GM19025 (cell line): ENCODE measurements at regions not wholly inside any gene's neighbourhood (a gene's known extent, or its start where the extent isn't known, plus 50 kb on each side); places are given as distances from the start of the nearest gene placed in this dataset.

Experiments
- ATAC-seq: cut with Tn5 transposase; IDR thresholded peaks from one replicate; pipeline ENCODE4 v1.9.1; 2021; ENCODE audit warnings: mild to moderate bottlenecking, low read depth, moderate library complexity; ENCODE audit not compliant: unreplicated experiment

DNA sequence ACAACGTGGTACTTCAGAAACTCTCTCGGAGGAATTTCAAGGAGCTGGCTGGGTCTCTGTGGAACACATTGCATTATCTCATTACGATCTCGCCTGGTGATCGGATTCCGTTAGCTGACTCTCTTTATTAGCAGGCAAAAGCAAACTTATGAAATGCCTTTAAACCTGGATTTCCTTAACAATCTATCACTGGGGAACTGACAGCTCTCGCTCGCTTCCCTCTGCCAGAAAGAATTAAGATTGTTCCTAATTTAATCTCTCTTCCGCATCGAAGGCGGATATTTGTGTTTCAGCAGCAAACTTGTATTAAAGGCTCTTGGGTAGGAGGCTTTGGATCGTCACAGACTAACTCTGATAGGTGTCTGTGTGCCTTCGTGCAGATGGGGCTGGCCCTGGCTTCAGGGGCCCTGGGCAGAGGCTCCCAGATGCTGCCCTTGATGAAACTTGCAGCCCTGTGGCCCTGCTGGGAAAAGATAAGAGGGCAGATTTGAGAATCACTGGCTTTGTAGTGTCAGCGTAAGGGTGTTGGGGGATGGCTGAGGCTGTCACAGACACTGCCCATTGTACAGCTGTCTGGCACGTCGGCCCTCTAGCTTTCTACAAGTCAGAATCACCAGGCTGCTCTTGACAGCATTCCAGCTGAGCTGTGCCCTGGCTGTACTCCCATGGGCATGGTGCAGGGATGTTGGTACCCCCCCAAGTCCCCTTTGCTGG lies 162.2 kb upstream of the NECTIN1 start:
- ATAC-seq, result no peak

- ATAC-seq, result no peak
Observed at GRCh38 chr11:119890466-119890865, 161.5 kb upstream of the NECTIN1 start.

GRCh38 chr11:119889728-119890280 lies 160.8 kb upstream of the NECTIN1 start:
- ATAC-seq, result no peak

DNA sequence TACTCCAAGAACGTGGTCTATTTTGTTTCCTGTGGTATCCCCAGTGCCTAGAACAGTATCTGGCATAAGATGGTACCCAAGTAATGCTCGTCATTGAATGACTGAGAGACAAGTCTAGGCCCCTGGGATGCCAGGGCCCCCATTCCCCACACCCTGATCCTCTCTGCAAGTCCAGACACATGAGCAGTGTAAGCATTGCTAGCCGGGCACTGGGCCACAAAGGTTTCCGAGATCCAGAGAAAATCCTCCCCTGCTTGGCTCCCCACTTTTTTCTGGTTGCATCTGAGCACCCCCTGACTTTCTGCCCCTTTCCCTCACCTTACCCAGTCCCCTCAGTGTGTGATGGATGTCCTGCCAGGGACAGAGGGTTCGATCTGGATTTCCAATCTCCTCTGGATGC lies 160.1 kb upstream of the NECTIN1 start:
- ATAC-seq, result no peak

DNA sequence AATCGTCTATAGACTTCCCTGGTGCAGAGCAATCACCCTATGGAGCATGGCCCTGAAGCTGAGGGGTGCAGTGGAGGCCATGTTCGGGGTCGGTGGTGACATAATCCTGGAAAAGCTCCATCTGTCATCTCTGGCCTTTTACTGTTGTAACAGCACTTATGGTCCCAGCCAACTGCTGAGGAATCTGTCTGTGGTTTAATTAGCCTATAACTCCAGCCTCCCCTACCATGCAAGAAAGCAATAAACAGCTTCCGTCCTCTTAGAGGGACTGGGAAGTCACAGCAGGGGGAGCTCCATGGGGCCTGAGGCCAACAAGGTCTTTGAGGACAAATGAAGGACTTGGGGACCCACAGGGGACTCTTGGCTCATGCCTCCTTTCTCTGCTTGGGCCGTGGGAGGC lies 159.1 kb upstream of the NECTIN1 start:
- ATAC-seq, result no peak

DNA sequence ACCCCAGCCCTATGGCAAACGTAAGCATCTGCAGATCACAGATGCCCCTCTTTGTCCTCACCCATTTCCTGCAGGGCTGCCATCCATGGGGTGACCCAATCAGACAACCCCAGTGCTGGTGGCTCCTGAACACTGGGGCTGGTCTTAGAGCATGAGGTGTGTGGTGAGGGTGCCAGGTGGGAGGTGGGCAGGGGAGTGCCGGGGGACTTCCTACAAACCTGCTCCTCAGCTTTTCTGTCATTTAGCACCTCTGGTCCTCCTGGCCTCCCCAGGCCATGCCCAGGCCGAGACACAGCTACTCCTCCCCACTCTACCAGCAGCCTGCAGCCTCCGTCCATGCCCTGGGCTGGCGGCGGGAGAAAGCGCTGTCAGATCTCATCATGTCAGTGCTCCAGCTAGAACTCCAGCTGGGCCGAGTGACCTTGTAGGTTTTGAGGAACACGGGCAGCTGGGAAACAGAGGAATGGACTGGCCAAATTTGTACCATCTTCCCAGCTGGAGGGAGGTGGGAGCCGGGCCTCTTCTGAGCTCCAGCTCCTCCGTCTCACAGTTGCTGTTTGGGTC lies 157.7 kb upstream of the NECTIN1 start:
- no peak for ATAC-seq

GRCh38 chr11:119885861-119886567 lies 157.0 kb upstream of the NECTIN1 start:
- no peak for ATAC-seq

DNA sequence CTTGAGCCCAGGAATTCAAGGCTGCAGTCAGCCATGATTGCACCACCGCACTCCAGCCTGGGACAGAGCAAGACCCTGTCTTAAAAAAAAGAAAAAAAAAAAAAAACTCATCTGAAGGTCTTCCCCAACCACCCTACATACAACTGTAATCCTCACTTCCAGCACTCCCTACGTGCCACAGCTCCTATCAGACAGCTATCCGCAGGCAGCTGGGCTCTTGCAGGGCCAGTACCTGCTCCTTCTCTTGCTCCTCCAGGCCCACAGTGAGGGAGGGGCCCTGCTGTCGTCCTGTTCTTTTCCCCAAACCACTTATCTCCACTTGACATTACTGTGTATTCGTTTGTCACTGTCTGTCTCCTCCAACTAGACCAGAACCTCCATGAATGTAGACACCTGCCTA lies 156.1 kb upstream of the NECTIN1 start:
- no peak for ATAC-seq

GRCh38 chr11:119882316-119882715 lies 153.3 kb upstream of the NECTIN1 start:
- no peak for ATAC-seq

GRCh38 chr11:119880873-119881272 lies 151.9 kb upstream of the NECTIN1 start:
- ATAC-seq, result no peak

GRCh38 chr11:119880143-119880542 lies 151.1 kb upstream of the NECTIN1 start:
- ATAC-seq, result no peak

- ATAC-seq, result no peak
Observed at GRCh38 chr11:119878990-119879389, 150.0 kb upstream of the NECTIN1 start.

- ATAC-seq, result no peak
Observed at GRCh38 chr11:119876841-119877240, 147.8 kb upstream of the NECTIN1 start.

- ATAC-seq, result no peak
Observed at GRCh38 chr11:119875841-119876600, 147.0 kb upstream of the NECTIN1 start.

GRCh38 chr11:119874660-119875238 lies 145.7 kb upstream of the NECTIN1 start:
- ATAC-seq, result no peak

DNA sequence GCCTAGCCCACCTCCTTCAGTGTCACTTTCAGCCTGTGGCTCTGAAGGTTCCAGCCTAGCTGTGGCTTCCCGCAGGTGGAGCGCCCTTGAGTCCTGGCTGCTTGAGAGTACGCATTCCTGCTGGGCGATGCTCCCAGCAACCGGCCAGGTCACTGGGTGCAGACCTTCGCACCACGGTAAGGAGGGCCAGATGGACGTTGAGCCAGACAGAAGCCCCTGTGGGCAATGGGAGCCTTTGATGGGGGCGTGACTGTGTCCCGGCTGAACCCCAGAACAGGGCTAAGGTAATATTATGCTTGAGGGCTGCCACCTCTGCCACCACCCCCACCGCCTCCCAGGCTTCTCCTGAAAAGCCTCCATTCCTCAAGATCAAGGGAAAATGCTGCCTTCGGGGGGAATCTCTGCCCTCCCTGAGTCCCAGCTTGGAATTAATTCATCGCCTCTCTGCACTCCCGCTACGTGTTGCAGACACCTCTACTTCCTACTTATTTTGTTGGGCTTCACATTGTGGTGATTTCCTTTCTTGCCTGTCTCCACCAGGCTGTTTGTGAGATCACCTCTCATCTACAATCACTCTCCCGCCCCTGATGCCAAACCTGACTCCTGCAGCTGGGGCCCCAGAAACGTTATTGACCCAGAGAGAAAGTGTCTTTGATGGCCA lies 144.9 kb upstream of the NECTIN1 start:
- no peak for ATAC-seq

GRCh38 chr11:119872611-119873310 lies 143.8 kb upstream of the NECTIN1 start:
- ATAC-seq, result no peak

DNA sequence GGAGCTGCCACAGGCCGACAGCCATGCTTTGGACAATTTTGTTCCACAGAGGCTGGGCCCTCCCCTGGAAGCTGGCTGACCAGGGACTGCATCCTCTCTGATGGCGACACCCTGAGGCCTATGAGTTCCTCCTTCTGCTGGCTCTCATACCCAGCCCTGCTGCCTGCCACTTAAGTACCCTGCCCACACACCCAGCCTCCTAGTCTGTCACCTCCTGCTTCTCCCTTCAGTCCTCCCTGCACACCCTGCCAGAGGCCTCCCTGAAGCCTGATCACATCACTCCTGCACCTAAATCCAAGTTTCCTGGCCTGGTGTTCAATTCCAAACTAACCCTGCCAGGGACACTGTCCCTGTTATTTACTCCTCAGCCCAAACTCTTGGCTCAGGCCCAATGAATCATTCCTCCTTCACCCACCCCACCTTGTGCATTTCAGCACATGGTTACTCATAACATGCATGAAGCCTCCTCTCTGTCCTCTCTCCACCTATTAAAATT lies 136.7 kb upstream of the NECTIN1 start:
- ATAC-seq, result no peak

DNA sequence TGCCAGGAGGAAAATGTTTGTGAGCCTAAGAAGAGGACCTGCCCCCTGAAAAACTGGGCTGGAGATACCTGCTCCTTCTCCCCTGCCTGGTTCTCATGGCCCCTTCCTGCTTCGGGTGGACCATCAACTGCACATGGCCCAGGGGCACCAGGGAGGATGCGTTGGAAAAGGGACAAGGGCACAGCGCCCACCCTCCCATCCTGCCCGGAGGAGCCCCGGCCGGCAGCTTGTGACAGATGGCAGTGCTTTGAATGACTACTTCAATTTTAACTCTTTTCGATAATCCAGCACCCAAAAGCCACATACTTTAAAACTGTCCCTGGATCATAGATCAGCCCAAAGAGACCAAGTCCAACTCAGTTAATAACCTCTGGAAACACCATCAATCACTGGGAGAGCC lies 135.8 kb upstream of the NECTIN1 start:
- ATAC-seq, result no peak
